LNCaP clone FGC (cell line): ENCODE measurements at regions not wholly inside any gene's neighbourhood (a gene's known extent, or its start where the extent isn't known, plus 50 kb on each side); places are given as distances from the start of the nearest gene placed in this dataset.

Experiments
- DNase-seq: peaks from one replicate; pipeline ENCODE4 v3.0.0-alpha.2; 2011; ENCODE audit warnings: low read depth
- H3K4me3 ChIP-seq: 2 replicates; pipeline ENCODE4 v1.5.1; 2011; ENCODE audit warnings: mild to moderate bottlenecking, low read depth, low read length, control low read depth
- CTCF ChIP-seq: IDR thresholded peaks from 2 replicates; pipeline ENCODE4 v1.5.1; 2012; ENCODE audit warnings: mild to moderate bottlenecking; ENCODE audit not compliant: control insufficient read depth, insufficient read depth; ENCODE audit errors: extremely low read depth

- no peak for TF ChIP-seq CTCF
- H3K4me3 ChIP-seq: no peak overlapping the region
- DNase-seq: no peak
Measured at GRCh38 chr6:169881976-169882375, 130.6 kb downstream of the ERMARD start.

GRCh38 chr6:169881398-169881797, 130.0 kb downstream of the ERMARD start:
- no peak for DNase-seq
- TF ChIP-seq CTCF: no peak
- H3K4me3 ChIP-seq: no peak overlapping the region

- no peak for TF ChIP-seq CTCF
- H3K4me3 ChIP-seq: no peak overlapping the region
- DNase-seq: no peak
Measured at GRCh38 chr6:169880516-169880915, 129.1 kb downstream of the ERMARD start.

GRCh38 chr6:169869301-169869700, 117.9 kb downstream of the ERMARD start:
- no peak for TF ChIP-seq CTCF
- no peak for DNase-seq
- no peak overlapping the region for H3K4me3 ChIP-seq

GRCh38 chr6:169868458-169868857, 117.0 kb downstream of the ERMARD start:
- no peak for TF ChIP-seq CTCF
- DNase-seq: no peak
- H3K4me3 ChIP-seq: no peak overlapping the region

- TF ChIP-seq CTCF: no peak
- DNase-seq: no peak
- no peak overlapping the region for H3K4me3 ChIP-seq
Measured at GRCh38 chr6:169867751-169868191, 116.3 kb downstream of the ERMARD start.

GRCh38 chr6:169866668-169867521, 115.5 kb downstream of the ERMARD start:
- no peak overlapping the region for H3K4me3 ChIP-seq
- DNase-seq: no peak
- no peak for TF ChIP-seq CTCF
